ENCODE measurements at regions not wholly inside any gene's neighbourhood (a gene's known extent, or its start where the extent isn't known, plus 50 kb on each side); places are given as distances from the start of the nearest gene placed in this dataset.

DNA sequence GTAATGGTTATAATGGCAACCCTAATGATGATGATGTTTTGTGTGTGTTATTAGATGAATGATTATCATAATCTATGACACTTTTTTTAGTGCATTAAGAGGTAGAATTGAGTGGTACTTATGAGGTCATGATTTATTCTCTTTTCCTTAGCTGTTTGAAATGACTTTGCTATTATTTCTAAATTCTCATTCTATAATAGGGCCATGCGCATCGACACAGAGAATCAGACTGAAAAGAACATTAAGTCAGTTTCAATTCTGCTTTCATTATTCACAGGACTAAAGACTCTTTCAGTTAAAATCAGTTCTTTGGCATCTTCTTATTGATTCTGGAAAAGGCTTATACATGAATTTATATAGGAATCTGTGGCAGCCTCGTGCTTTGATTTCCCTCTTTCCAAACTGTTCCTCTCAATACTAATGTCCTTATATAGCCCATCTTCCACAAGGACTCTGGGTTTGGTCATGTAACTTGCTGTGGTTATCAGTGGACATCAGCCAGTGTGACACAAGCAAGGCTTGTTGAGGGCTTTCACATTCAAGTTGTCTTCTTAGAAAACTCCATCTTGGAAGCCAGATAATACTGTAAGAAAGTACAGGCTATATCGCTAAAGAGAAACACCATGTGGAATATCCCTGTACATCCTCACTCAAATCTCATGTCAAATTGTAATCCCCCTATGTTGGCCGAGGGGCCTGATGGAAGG is 140.3 kb upstream of the CHD1 start:
- TF ChIP-seq, protein P1, sequence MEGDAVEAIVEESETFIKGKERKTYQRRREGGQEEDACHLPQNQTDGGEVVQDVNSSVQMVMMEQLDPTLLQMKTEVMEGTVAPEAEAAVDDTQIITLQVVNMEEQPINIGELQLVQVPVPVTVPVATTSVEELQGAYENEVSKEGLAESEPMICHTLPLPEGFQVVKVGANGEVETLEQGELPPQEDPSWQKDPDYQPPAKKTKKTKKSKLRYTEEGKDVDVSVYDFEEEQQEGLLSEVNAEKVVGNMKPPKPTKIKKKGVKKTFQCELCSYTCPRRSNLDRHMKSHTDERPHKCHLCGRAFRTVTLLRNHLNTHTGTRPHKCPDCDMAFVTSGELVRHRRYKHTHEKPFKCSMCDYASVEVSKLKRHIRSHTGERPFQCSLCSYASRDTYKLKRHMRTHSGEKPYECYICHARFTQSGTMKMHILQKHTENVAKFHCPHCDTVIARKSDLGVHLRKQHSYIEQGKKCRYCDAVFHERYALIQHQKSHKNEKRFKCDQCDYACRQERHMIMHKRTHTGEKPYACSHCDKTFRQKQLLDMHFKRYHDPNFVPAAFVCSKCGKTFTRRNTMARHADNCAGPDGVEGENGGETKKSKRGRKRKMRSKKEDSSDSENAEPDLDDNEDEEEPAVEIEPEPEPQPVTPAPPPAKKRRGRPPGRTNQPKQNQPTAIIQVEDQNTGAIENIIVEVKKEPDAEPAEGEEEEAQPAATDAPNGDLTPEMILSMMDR (conservative IDR thresholded peaks at IDR 0.05 in 1 of 2, IDR thresholded peaks at IDR 0.05 in 1 of 2; ENCODE audit: low read depth in 1 of 2, low read length in 2 of 2), result no peak
- no peak for TF ChIP-seq EZH2 (IDR thresholded peaks at IDR 0.05; ENCODE audit: low read length, missing control alignments)

All from fibroblast of lung (primary cell).